MCF 10A (cell line): ENCODE measurements at regions not wholly inside any gene's neighbourhood (a gene's known extent, or its start where the extent isn't known, plus 50 kb on each side); places are given as distances from the start of the nearest gene placed in this dataset.

Experiments
- BruUV-seq: library from RNA; stranded (reverse); fragments of 400-500 nt; replicated peaks from 2 replicates; lab custom pipeline; 2021; lab: Mats Ljungman, UMichigan
- CTCF ChIA-PET: fragments of 300-600 bp; sonication (Branson Sonifier 250); formaldehyde crosslinking; extraction: SDS; loops from one replicate; lab custom pipeline; 2021; ENCODE audit warnings: antibody characterized with exemption, inconsistent platforms; lab: Yijun Ruan, JAX
- POLR2A ChIA-PET: fragments of 300-600, 350-650 bp; sonication (Branson Sonifier 250); formaldehyde crosslinking; extraction: SDS; loops from one replicate; lab custom pipeline; 2020; ENCODE audit warnings: antibody characterized with exemption, inconsistent platforms; lab: Yijun Ruan, JAX
- DNase-seq: peaks from one replicate; pipeline ENCODE4 v3.0.0-alpha.2; 2018; ENCODE audit not compliant: unreplicated experiment
- H3K27ac Mint-ChIP-seq: one replicate; pipeline ENCODE4 v1.8.0; 2022; ENCODE audit warnings: mild to moderate bottlenecking, low read depth, mixed read lengths; ENCODE audit not compliant: unreplicated experiment
- H3K27me3 Mint-ChIP-seq: one replicate; pipeline ENCODE4 v1.8.0; 2022; ENCODE audit warnings: mixed read lengths; ENCODE audit not compliant: insufficient read depth, unreplicated experiment
- H3K36me3 Mint-ChIP-seq: one replicate; pipeline ENCODE4 v1.8.0; 2022; ENCODE audit warnings: mild to moderate bottlenecking, moderate library complexity, mixed read lengths; ENCODE audit not compliant: insufficient read depth, unreplicated experiment
- H3K4me1 Mint-ChIP-seq: one replicate; pipeline ENCODE4 v1.8.0; 2022; ENCODE audit warnings: mixed read lengths; ENCODE audit not compliant: insufficient read depth, unreplicated experiment
- H3K4me3 Mint-ChIP-seq: one replicate; pipeline ENCODE4 v1.8.0; 2022; ENCODE audit warnings: mild to moderate bottlenecking, moderate library complexity, mixed read lengths; ENCODE audit not compliant: unreplicated experiment
- H3K9me3 Mint-ChIP-seq: one replicate; pipeline ENCODE4 v1.8.0; 2022; ENCODE audit warnings: mixed read lengths; ENCODE audit not compliant: unreplicated experiment
- CTCF ChIP-seq: fragments of 200-600 bp; IDR thresholded peaks from one replicate; pipeline ENCODE4 v1.8.0; 2022; ENCODE audit warnings: antibody characterized with exemption, mild to moderate bottlenecking; ENCODE audit not compliant: unreplicated experiment
- intact Hi-C: fragments of 100-400 bp; cut with micrococcal nuclease; formaldehyde crosslinking; loops from 2 replicates; pipeline ENCODE4 v1.14.1; 2022

- Mint-ChIP-seq H3K9me3 (no peaks in the 10 kb centered on the region), H3K27me3 (peaks cover 71% of the 10 kb centered on the region)
These were observed 175.5 kb downstream of the ACTL8 start for GRCh38 chr1:17930635-17931034.

GRCh38 chr1:17932164-17932563, 175.4 kb upstream of the IGSF21 start:
- intact Hi-C loops = no loop called here
- TF ChIP-seq CTCF = no peak
- DNase-seq = no peak
- CTCF ChIA-PET = interaction anchor here (0.6 to 0.9 kb wide), 3 partner anchors 169 to 748 kb away, joined by 3 read pairs; no protein-coding TSS in a partner anchor
- H3K9me3 Mint-ChIP-seq = no peaks in the 10 kb centered on the region
- H3K4me1 Mint-ChIP-seq = no peaks in the 10 kb centered on the region
- H3K27me3 Mint-ChIP-seq = peaks cover 80% of the 10 kb centered on the region
- H3K36me3 Mint-ChIP-seq = no peaks in the 10 kb centered on the region
- POLR2A ChIA-PET = interaction anchor here (1.0 kb wide), 1 partner anchor 144 kb away, joined by 3 read pairs; no protein-coding TSS in a partner anchor
- H3K4me3 Mint-ChIP-seq = no peak overlapping the region
- no peak overlapping the region for H3K27ac Mint-ChIP-seq
- BruUV-seq = no TSS peak

More at GRCh38 chr1:17930635-17931034, 175.5 kb downstream of the ACTL8 start:
- POLR2A ChIA-PET = no interaction called here
- no peak for DNase-seq
- Mint-ChIP-seq H3K27ac (no peak overlapping the region), H3K36me3 (no peaks in the 10 kb centered on the region), H3K4me3 (no peak overlapping the region), H3K4me1 (no peaks in the 10 kb centered on the region)
- no peak for TF ChIP-seq CTCF
- CTCF ChIA-PET = no interaction called here
- no TSS peak for BruUV-seq
- intact Hi-C loops = no loop called here

DNA sequence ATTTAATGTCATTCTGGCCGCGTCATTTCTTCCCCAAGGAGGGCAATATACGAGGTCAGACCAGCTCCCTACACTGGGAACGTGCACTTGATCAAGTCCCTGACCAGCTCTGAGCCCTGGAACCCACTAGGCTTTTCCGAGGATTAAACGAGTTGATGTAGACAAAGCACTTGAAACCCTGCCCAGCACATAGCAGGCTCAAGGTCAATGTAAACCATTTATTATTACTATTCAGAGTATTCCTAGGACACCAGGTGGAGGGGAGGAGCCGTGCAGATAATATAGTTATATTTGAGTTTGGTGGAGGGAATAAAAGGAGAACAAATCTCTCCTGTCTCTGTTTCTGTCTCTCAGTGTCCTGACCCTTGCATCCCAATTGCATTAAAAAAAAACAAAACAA, 174.1 kb upstream of the IGSF21 start:
- BruUV-seq = no TSS peak
- peaks cover 73% of the 10 kb centered on the region for H3K27me3 Mint-ChIP-seq

DNA sequence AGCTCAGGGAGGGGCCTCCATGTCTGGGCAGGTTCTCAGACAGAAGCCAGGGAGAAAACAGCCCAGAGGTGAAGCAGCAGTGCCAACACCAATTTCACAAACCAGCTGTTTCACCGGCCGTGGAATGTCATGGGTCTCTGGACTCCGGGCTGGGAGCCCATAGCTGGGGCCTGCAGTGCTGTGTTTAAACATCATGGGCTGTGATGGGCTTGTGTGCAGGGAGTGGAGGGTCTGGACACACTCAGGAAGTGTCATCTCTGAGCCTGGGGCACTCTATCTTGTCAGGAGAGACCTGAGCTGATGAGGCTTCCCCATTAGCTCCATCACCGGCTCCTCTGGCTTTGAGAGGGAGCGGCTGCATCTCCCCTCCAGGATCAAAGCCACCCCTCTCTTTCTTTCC, 173.6 kb upstream of the IGSF21 start:
- no peak for DNase-seq
- Mint-ChIP-seq H3K4me1 (no peaks in the 10 kb centered on the region), H3K4me3 (no peak overlapping the region), H3K36me3 (no peaks in the 10 kb centered on the region), H3K9me3 (no peaks in the 10 kb centered on the region), H3K27ac (no peak overlapping the region), H3K27me3 (peaks cover 73% of the 10 kb centered on the region)
- CTCF ChIA-PET = interaction anchor here (0.6 kb wide), 1 partner anchor 747 kb away, joined by 7 read pairs; no protein-coding TSS in a partner anchor
- no peak for TF ChIP-seq CTCF
- BruUV-seq = no TSS peak
- intact Hi-C loops = no loop called here
- POLR2A ChIA-PET = interaction anchor here (0.6 to 1.1 kb wide), 3 partner anchors 25 to 38 kb away, joined by 3 read pairs; no protein-coding TSS in a partner anchor

More for the DNA sequence above, 174.1 kb upstream of the IGSF21 start:
- ChIA-PET POLR2A (interaction anchor here (0.6 to 1.1 kb wide), 2 partner anchors 25 to 33 kb away, joined by 3 read pairs; no protein-coding TSS in a partner anchor), CTCF (interaction anchor here (0.6 kb wide), 1 partner anchor 747 kb away, joined by 7 read pairs; no protein-coding TSS in a partner anchor)
- no peak for TF ChIP-seq CTCF
- DNase-seq = no peak
- Mint-ChIP-seq H3K9me3 (no peaks in the 10 kb centered on the region), H3K4me3 (no peak overlapping the region), H3K4me1 (no peaks in the 10 kb centered on the region), H3K27ac (no peak overlapping the region), H3K36me3 (no peaks in the 10 kb centered on the region)
- intact Hi-C loops = no loop called here
